HepG2 (cell line): ENCODE measurements at regions not wholly inside any gene's neighbourhood (a gene's known extent, or its start where the extent isn't known, plus 50 kb on each side); places are given as distances from the start of the nearest gene placed in this dataset.

Experiments
- ATAD3A ChIP-seq: sonication (generic); formaldehyde crosslinking; IDR thresholded peaks from 2 replicates; pipeline ENCODE4 v1.4.0; 2020; ENCODE audit warnings: missing genetic modification reagents
- DPF2 ChIP-seq: sonication (generic); formaldehyde crosslinking; IDR thresholded peaks from 2 replicates; pipeline ENCODE4 v1.4.0; 2020; ENCODE audit warnings: mild to moderate bottlenecking, low read depth, missing genetic modification reagents, borderline replicate concordance
- DR1 ChIP-seq: sonication (generic); formaldehyde crosslinking; IDR thresholded peaks from 2 replicates; pipeline ENCODE4 v1.8.0; 2021; ENCODE audit warnings: mild to moderate bottlenecking, missing genetic modification reagents, inconsistent platforms
- EEA1 ChIP-seq: sonication (generic); formaldehyde crosslinking; IDR thresholded peaks from 2 replicates; pipeline ENCODE4 v1.5.1; 2020; ENCODE audit warnings: mild to moderate bottlenecking, missing genetic modification reagents, borderline replicate concordance
- FOXA3 ChIP-seq: IDR thresholded peaks from 2 replicates; pipeline ENCODE4 v1.6.1; 2016; ENCODE audit warnings: missing genetic modification reagents, missing compliant biosample characterization
- HOXA5 ChIP-seq: sonication (generic); formaldehyde crosslinking; IDR thresholded peaks from 2 replicates; pipeline ENCODE4 v1.4.0; 2020; ENCODE audit warnings: missing genetic modification reagents
- HOXA9 ChIP-seq: sonication (generic); formaldehyde crosslinking; IDR thresholded peaks from 2 replicates; pipeline ENCODE4 v1.8.1; 2022; ENCODE audit warnings: missing genetic modification reagents, mild to moderate bottlenecking, moderate library complexity, borderline replicate concordance
- ISL2 ChIP-seq: sonication (generic); formaldehyde crosslinking; IDR thresholded peaks from 2 replicates; pipeline ENCODE4 v1.5.0; 2020; ENCODE audit warnings: missing genetic modification reagents
- JARID2 ChIP-seq: sonication (generic); formaldehyde crosslinking; IDR thresholded peaks from 2 replicates; pipeline ENCODE4 v1.8.1; 2023; ENCODE audit warnings: missing genetic modification reagents, inconsistent platforms; ENCODE audit not compliant: insufficient replicate concordance
- MED8 ChIP-seq: sonication (generic); formaldehyde crosslinking; IDR thresholded peaks from 2 replicates; pipeline ENCODE4 v1.8.1; 2023; ENCODE audit warnings: mild to moderate bottlenecking, missing genetic modification reagents; ENCODE audit not compliant: insufficient replicate concordance
- NFRKB ChIP-seq: fragments of 450-650 bp; IDR thresholded peaks from 2 replicates; pipeline ENCODE4 v1.6.1; 2017
- NR2C2 ChIP-seq: sonication (generic); formaldehyde crosslinking; IDR thresholded peaks from 2 replicates; pipeline ENCODE4 v1.4.0; 2020; ENCODE audit warnings: missing genetic modification reagents, mild to moderate bottlenecking, moderate library complexity, borderline replicate concordance
- PRPF4 ChIP-seq: fragments of 200-400 bp; formaldehyde crosslinking; IDR thresholded peaks from 2 replicates; pipeline ENCODE4 v1.6.1; 2016; ENCODE audit warnings: low read length, low read depth; ENCODE audit not compliant: poor library complexity, severe bottlenecking
- RBM22 ChIP-seq: fragments of 200-400 bp; formaldehyde crosslinking; optimal IDR thresholded peaks from 2 replicates; pipeline ENCODE3; 2017; ENCODE audit warnings: mild to moderate bottlenecking, low read length, moderate library complexity
- RBM39 ChIP-seq: fragments of 200-400 bp; formaldehyde crosslinking; IDR thresholded peaks from one replicate; pipeline ENCODE4 v1.6.1; 2018; ENCODE audit warnings: antibody characterized with exemption, mild to moderate bottlenecking, low read depth, low read length; ENCODE audit not compliant: poor library complexity, severe bottlenecking
- RFXANK ChIP-seq: IDR thresholded peaks from 2 replicates; pipeline ENCODE4 v1.6.1; 2016
- RXRB ChIP-seq: IDR thresholded peaks from 2 replicates; pipeline ENCODE4 v1.6.1; 2016; ENCODE audit warnings: borderline replicate concordance, missing genetic modification reagents, missing compliant biosample characterization
- SNRNP70 ChIP-seq: fragments of 200-400 bp; formaldehyde crosslinking; IDR thresholded peaks from 2 replicates; pipeline ENCODE4 v1.6.1; 2017; ENCODE audit warnings: mild to moderate bottlenecking, low read depth, low read length, moderate library complexity
- SYNCRIP ChIP-seq: fragments of 200-400 bp; formaldehyde crosslinking; IDR thresholded peaks from 2 replicates; pipeline ENCODE4 v1.6.1; 2018; ENCODE audit warnings: mild to moderate bottlenecking, low read depth, low read length; ENCODE audit not compliant: insufficient read depth
- ZNF136 ChIP-seq: sonication (generic); formaldehyde crosslinking; IDR thresholded peaks from 2 replicates; pipeline ENCODE4 v1.8.1; 2022; ENCODE audit warnings: low read depth, mild to moderate bottlenecking, moderate library complexity, missing genetic modification reagents
- ZNF282 ChIP-seq: fragments of 450-650 bp; IDR thresholded peaks from 2 replicates; pipeline ENCODE4 v1.6.1; 2018; ENCODE audit not compliant: partially characterized antibody
- ZNF546 ChIP-seq: sonication (generic); formaldehyde crosslinking; conservative IDR thresholded peaks from 2 replicates; pipeline ENCODE4 v1.8.1; 2023; ENCODE audit warnings: mild to moderate bottlenecking, missing genetic modification reagents
- TF ChIP-seq, protein P1 (sequence below): sonication (generic); IDR thresholded peaks from 2 replicates; pipeline ENCODE4 v1.6.1; 2016; ENCODE audit warnings: low read depth, borderline replicate concordance
- TF ChIP-seq, protein P2 (sequence below): sonication (generic); formaldehyde crosslinking; IDR thresholded peaks from 2 replicates; pipeline ENCODE4 v1.4.0; 2020; ENCODE audit warnings: missing genetic modification reagents
- TF ChIP-seq, protein P3 (sequence below): sonication (generic); formaldehyde crosslinking; IDR thresholded peaks from 2 replicates; pipeline ENCODE4 v1.4.0; 2020; ENCODE audit warnings: mild to moderate bottlenecking, missing genetic modification reagents

DNA sequence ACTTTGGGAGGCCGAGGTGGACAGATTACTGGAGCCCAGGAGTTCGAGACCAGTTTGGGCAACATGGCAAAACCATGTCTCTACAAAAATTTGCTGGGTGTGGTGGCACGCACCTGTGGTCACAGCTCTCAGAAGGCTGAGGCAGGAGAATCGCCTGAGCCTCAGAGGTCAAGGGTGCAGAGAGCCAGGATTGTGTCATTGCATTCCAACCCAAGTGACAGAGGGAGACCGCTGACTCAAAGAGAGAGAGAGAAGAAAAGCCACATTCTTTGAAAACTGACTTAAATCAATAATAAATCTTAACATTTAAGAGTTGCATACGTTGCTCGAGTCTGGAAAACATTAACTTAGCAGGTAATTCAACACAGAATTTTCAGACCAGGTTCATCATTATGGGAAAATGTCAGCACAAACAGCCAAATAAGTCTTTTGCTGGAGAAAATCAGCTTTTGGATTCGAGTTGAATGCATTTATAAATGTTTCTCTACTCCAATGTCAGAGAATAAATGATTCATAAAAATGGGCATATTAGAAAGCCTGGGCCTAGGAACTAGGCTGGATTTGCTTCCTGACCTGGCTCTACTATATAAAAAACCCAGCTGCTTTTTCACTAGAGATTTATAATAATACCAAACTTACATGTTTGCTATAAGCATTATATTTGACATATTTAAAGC lies 68.3 kb upstream of the RBPJ start (continued):
- TF ChIP-seq ATAD3A (CRISPR knock-in tag) (no peak), ZNF546 (CRISPR knock-in tag) (no peak), HOXA5 (CRISPR knock-in tag) (no peak), RBM39 (no peak), RXRB (CRISPR knock-in tag) (0 out of 2 replicates have a peak, but pooled peaks have one; percentile 17), FOXA3 (CRISPR knock-in tag) (0 out of 2 replicates have a peak, but pooled peaks have one; percentile 22), RBM22 (no peak), MED8 (CRISPR knock-in tag) (no peak), SNRNP70 (no peak), ISL2 (CRISPR knock-in tag) (peak; percentile 40; the same call in 1 of the 2 replicates), NR2C2 (CRISPR knock-in tag) (no peak), JARID2 (no peak), NFRKB (no peak), ZNF282 (no peak), HOXA9 (no peak), DPF2 (CRISPR knock-in tag) (no peak), ZNF136 (CRISPR knock-in tag) (no peak), PRPF4 (no peak), DR1 (no peak), EEA1 (CRISPR knock-in tag) (no peak), SYNCRIP (no peak), RFXANK (CRISPR knock-in tag) (no peak)
- TF ChIP-seq, protein P1, sequence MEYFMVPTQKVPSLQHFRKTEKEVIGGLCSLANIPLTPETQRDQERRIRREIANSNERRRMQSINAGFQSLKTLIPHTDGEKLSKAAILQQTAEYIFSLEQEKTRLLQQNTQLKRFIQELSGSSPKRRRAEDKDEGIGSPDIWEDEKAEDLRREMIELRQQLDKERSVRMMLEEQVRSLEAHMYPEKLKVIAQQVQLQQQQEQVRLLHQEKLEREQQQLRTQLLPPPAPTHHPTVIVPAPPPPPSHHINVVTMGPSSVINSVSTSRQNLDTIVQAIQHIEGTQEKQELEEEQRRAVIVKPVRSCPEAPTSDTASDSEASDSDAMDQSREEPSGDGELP, result no peak
- TF ChIP-seq, protein P2, sequence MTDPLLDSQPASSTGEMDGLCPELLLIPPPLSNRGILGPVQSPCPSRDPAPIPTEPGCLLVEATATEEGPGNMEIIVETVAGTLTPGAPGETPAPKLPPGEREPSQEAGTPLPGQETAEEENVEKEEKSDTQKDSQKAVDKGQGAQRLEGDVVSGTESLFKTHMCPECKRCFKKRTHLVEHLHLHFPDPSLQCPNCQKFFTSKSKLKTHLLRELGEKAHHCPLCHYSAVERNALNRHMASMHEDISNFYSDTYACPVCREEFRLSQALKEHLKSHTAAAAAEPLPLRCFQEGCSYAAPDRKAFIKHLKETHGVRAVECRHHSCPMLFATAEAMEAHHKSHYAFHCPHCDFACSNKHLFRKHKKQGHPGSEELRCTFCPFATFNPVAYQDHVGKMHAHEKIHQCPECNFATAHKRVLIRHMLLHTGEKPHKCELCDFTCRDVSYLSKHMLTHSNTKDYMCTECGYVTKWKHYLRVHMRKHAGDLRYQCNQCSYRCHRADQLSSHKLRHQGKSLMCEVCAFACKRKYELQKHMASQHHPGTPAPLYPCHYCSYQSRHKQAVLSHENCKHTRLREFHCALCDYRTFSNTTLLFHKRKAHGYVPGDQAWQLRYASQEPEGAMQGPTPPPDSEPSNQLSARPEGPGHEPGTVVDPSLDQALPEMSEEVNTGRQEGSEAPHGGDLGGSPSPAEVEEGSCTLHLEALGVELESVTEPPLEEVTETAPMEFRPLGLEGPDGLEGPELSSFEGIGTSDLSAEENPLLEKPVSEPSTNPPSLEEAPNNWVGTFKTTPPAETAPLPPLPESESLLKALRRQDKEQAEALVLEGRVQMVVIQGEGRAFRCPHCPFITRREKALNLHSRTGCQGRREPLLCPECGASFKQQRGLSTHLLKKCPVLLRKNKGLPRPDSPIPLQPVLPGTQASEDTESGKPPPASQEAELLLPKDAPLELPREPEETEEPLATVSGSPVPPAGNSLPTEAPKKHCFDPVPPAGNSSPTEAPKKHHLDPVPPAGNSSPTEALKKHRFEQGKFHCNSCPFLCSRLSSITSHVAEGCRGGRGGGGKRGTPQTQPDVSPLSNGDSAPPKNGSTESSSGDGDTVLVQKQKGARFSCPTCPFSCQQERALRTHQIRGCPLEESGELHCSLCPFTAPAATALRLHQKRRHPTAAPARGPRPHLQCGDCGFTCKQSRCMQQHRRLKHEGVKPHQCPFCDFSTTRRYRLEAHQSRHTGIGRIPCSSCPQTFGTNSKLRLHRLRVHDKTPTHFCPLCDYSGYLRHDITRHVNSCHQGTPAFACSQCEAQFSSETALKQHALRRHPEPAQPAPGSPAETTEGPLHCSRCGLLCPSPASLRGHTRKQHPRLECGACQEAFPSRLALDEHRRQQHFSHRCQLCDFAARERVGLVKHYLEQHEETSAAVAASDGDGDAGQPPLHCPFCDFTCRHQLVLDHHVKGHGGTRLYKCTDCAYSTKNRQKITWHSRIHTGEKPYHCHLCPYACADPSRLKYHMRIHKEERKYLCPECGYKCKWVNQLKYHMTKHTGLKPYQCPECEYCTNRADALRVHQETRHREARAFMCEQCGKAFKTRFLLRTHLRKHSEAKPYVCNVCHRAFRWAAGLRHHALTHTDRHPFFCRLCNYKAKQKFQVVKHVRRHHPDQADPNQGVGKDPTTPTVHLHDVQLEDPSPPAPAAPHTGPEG (CRISPR knock-in tag), result no peak
- TF ChIP-seq, protein P3, sequence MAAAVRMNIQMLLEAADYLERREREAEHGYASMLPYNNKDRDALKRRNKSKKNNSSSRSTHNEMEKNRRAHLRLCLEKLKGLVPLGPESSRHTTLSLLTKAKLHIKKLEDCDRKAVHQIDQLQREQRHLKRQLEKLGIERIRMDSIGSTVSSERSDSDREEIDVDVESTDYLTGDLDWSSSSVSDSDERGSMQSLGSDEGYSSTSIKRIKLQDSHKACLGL (CRISPR knock-in tag), result no peak
